Retinal pigment epithelial cell (primary cell): ENCODE measurements at regions not wholly inside any gene's neighbourhood (a gene's known extent, or its start where the extent isn't known, plus 50 kb on each side); places are given as distances from the start of the nearest gene placed in this dataset.
A peak's percentile ranks its signal among the peaks of the same experiment; 100 is the strongest.

Source experiments
- DNase-seq: peaks from one replicate; pipeline ENCODE4 v3.0.0-alpha.2; 2010; ENCODE audit warnings: low read depth
- H3K4me3 ChIP-seq: 2 replicates; pipeline ENCODE4 v1.5.1; 2011; ENCODE audit warnings: mild to moderate bottlenecking, low read length, control low read depth, moderate library complexity
- CTCF ChIP-seq: conservative IDR thresholded peaks from 2 replicates; pipeline ENCODE4 v1.5.1; 2011; ENCODE audit warnings: low read depth, low read length, control low read depth, inconsistent platforms

DNA sequence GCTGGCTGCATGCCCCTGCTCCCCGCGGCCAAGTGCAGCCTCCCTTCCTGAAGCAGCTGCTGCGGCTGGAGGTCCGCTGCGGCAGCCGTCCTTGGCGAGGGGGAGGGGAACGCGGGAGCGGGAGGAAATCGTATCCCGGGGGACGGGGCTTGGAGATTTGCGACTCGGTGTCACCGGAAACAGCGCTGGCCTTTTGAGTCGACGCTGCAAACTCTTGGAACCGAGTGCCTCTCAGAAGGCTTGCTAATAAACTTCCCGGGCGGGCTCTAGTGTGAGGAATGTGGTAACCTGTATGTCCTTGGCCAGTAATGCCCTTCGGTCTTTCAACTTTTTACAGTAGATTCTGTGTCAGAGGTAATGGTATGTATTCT is 82.7 kb downstream of the PTPDC1 start:
- DNase-seq: peak; percentile 34
- peak overlapping the region; percentile 90 for H3K4me3 ChIP-seq
- TF ChIP-seq CTCF: peak; percentile 15

GRCh38 chr9:94167376-94167890 is 83.2 kb downstream of the PTPDC1 start:
- TF ChIP-seq CTCF: no peak
- DNase-seq: no peak
- peak overlapping the region; percentile 90 for H3K4me3 ChIP-seq

DNA sequence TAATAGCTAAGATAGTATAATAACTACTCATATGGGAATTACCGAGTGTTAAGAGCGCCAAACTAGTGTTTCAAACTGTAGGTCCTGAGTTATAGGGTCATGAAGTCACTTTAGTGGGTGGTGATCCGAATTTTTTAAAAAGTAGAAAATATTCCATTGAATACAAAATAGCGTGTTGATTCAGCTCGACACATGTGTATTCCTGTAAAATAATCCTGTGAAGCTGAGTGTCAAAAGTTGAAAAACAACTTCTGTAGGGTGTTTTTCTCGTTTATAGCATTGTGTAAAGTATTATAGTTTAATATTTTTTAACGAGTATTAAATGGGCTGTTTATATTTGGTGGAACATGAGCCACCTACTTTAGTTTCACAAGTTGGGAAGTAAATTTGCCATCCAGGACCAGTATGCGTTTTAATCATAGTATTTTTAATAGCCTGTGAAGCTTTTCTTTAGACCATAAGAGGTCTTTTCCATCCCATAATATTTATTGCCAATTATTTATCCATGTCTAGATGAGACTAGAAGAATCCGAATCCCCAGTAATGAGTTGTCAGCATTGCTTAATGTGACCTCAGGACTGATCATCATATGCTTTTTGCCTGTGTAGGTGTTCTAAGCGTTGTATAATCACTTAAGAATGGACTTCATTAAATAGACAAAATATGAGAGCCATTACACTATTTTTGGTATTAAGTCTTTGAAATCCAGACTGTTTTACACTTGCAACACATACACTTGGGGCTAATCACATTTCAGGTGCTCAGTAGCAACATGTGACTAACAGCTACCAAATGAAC is 84.1 kb downstream of the PTPDC1 start:
- DNase-seq: no peak
- no peak for TF ChIP-seq CTCF
- H3K4me3 ChIP-seq: peak overlapping the region; percentile 90

DNA sequence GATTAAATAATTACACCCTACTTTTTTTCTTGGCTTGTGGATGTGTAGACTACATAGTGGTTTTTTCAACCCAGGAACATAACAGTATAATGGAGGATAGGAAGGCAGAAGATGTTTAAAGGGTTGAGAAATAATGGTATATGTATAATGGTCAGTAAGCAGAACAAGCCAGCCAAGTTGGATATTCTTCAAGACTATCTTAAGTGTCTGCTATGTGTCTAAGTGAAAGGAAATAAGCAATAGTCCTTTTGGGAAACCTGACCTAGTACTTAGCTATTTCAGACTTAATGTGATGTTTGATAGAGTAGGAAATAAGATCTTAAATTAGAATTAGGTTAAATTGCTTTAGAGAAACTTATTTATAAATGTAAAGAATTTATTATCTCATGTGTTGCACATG is 85.7 kb downstream of the PTPDC1 start:
- no peak for TF ChIP-seq CTCF
- DNase-seq: no peak
- H3K4me3 ChIP-seq: peak overlapping the region; percentile 90

DNA sequence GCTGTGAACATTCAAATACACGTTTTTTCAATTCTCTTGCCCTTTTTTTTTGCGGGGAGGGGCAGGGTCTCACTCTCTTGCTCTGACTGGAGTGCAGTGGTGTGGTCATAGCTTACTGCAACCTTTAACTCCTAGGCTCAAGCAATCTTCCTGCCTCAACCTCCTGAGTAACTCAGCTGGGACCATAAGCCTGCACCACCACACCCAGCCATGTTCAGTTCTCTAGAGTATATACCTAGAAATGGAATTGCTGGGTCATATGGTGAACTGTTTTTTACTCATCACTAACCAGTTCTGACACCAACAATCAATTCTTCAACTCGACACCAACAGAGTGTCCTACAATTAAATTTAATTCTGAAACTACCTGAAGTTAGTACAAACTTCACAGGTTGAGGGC is 85.5 kb upstream of the ZNF169 start:
- no peak for TF ChIP-seq CTCF
- no peak for DNase-seq
- no peak overlapping the region for H3K4me3 ChIP-seq

DNA sequence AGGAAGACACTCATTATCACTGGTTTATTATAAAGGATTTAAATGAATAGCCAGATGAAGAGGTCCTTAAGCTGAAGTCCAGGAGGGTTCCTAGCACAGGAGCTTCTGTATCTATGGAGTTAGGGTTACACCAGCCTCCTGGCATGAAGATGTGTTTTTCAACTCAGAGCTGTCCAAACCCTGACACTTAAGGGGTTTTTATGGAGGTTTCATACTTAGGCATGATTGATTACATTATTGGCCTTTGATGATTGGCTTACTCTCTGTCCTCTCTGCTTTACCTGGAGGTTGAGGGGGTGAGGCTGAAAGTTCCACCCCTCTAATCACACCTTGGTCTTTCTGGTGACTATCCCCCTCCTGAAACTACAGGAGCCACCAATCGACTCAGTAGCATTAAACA is 84.9 kb upstream of the ZNF169 start:
- DNase-seq: no peak

More for the DNA sequence above, 84.9 kb upstream of the ZNF169 start:
- H3K4me3 ChIP-seq: no peak overlapping the region
- TF ChIP-seq CTCF: no peak
